Panc1 (cell line): ENCODE measurements at regions not wholly inside any gene's neighbourhood (a gene's known extent, or its start where the extent isn't known, plus 50 kb on each side); places are given as distances from the start of the nearest gene placed in this dataset.

ENCODE experiments used
- ATAC-seq: fragments of 200-7000 bp; cut with Tn5 transposase; 2 replicates; pipeline ENCODE4 v1.9.1; 2020; ENCODE audit warnings: mild to moderate bottlenecking, moderate library complexity
- BruUV-seq: library from RNA; stranded (reverse); fragments of 400-500 nt; replicated peaks from 2 replicates; lab custom pipeline; 2021; lab: Mats Ljungman, UMichigan
- CTCF ChIA-PET: fragments of 300-600 bp; sonication (Branson Sonifier 250); formaldehyde crosslinking; loops from one replicate; lab custom pipeline; 2022; ENCODE audit warnings: antibody characterized with exemption; lab: Charles Lee
- POLR2A ChIA-PET: fragments of 300-600 bp; sonication (Branson Sonifier 250); formaldehyde crosslinking; loops from one replicate; lab custom pipeline; 2022; ENCODE audit warnings: antibody characterized with exemption; lab: Charles Lee
- DNase-seq: peaks from one replicate; pipeline ENCODE4 v3.0.0-alpha.2; 2010; ENCODE audit warnings: low read depth, low spot score
- H3K27ac ChIP-seq: 2 replicates; pipeline ENCODE4 v1.5.1; 2011; ENCODE audit warnings: mild to moderate bottlenecking, low read length, inconsistent platforms
- H3K27me3 ChIP-seq: fragments of 200-500 bp; sonication (Bioruptor generic); 2 replicates; pipeline ENCODE4 v1.6.0; 2014; ENCODE audit warnings: low read length, inconsistent platforms; ENCODE audit not compliant: control insufficient read depth, insufficient read depth
- H3K36me3 ChIP-seq: fragments of 200-500 bp; sonication (Bioruptor generic); 2 replicates; pipeline ENCODE4 v1.5.1; 2014; ENCODE audit warnings: inconsistent platforms, mild to moderate bottlenecking, low read length, moderate library complexity; ENCODE audit not compliant: control insufficient read depth, insufficient read depth
- H3K4me1 ChIP-seq: 2 replicates; pipeline ENCODE4 v1.5.1; 2011; ENCODE audit warnings: inconsistent platforms, mild to moderate bottlenecking, low read length, moderate library complexity; ENCODE audit not compliant: control insufficient read depth, insufficient read depth
- H3K4me3 ChIP-seq, 2 experiments: 2 replicates each; pipeline ENCODE4 v1.5.1; 2011 to 2012; ENCODE audit warnings: low read depth in 2 of 2, low read length in 2 of 2, mild to moderate bottlenecking in 2 of 2, inconsistent platforms in 1 of 2, moderate library complexity in 1 of 2
- H3K9me3 ChIP-seq: fragments of 200-500 bp; sonication (Bioruptor generic); 2 replicates; pipeline ENCODE4 v1.5.1; 2014; ENCODE audit warnings: low read depth, mild to moderate bottlenecking, inconsistent platforms, low read length, moderate library complexity; ENCODE audit not compliant: control insufficient read depth, insufficient read depth
- POLR2AphosphoS5 ChIP-seq: IDR thresholded peaks from 2 replicates; pipeline ENCODE4 v1.6.1; 2012; ENCODE audit warnings: mild to moderate bottlenecking, low read depth, low read length, moderate library complexity
- REST ChIP-seq, 2 experiments: IDR thresholded peaks; 2 replicates each; pipeline ENCODE4 v1.6.1; 2011 to 2012; ENCODE audit warnings: low read depth in 2 of 2, control low read depth in 1 of 2, low read length in 1 of 2, mild to moderate bottlenecking in 1 of 2, moderate library complexity in 1 of 2; ENCODE audit not compliant: insufficient read depth in 1 of 2
- SIN3A ChIP-seq: IDR thresholded peaks from 2 replicates; pipeline ENCODE4 v1.6.1; 2012; ENCODE audit warnings: low read depth, mild to moderate bottlenecking, low read length, moderate library complexity, borderline replicate concordance; ENCODE audit not compliant: insufficient read depth
- TCF7L2 ChIP-seq: IDR thresholded peaks from 2 replicates; pipeline ENCODE4 v1.6.1; 2011; ENCODE audit warnings: mild to moderate bottlenecking, low read depth, low read length, inconsistent platforms
- in situ Hi-C: cut with HindIII; loops from 2 replicates; pipeline ENCODE4 v1.10.0; 2016; ENCODE audit warnings: low sequenced_read_pairs, low pct_unique_long_range_greater_than_20kb
- intact Hi-C: fragments of 100-400 bp; cut with micrococcal nuclease; formaldehyde crosslinking; loops from one replicate; pipeline ENCODE4 v1.10.0; 2022; ENCODE audit not compliant: unreplicated experiment
- TF ChIP-seq, protein P1 (sequence below): fragments of 450-650 bp; IDR thresholded peaks from 2 replicates; pipeline ENCODE4 v1.5.1; 2017; ENCODE audit warnings: mild to moderate bottlenecking

GRCh38 chr10:131670341-131670740, 230.5 kb upstream of the PPP2R2D start:
- ChIA-PET POLR2A (no interaction called here), CTCF (no interaction called here)
- in situ Hi-C loops (no loop called here), intact Hi-C loops (no loop called here)
- Histone ChIP-seq H3K9me3 (no peaks in the 10 kb centered on the region), H3K4me1 (no peaks in the 10 kb centered on the region), H3K27ac (no peak overlapping the region), H3K4me3 (no peak overlapping the region), H3K36me3 (no peaks in the 10 kb centered on the region), H3K27me3 (no peaks in the 10 kb centered on the region; the same call in 1 of the 2 replicates)
- TF ChIP-seq TCF7L2, result no peak
- no peak for TF ChIP-seq REST (IDR thresholded peaks at IDR 0.05; ENCODE audit: insufficient read depth in 1 of 2, low read depth in 2 of 2, low read length in 1 of 2)
- no peak for TF ChIP-seq POLR2AphosphoS5
- TF ChIP-seq SIN3A, result no peak
- TF ChIP-seq, protein P1, sequence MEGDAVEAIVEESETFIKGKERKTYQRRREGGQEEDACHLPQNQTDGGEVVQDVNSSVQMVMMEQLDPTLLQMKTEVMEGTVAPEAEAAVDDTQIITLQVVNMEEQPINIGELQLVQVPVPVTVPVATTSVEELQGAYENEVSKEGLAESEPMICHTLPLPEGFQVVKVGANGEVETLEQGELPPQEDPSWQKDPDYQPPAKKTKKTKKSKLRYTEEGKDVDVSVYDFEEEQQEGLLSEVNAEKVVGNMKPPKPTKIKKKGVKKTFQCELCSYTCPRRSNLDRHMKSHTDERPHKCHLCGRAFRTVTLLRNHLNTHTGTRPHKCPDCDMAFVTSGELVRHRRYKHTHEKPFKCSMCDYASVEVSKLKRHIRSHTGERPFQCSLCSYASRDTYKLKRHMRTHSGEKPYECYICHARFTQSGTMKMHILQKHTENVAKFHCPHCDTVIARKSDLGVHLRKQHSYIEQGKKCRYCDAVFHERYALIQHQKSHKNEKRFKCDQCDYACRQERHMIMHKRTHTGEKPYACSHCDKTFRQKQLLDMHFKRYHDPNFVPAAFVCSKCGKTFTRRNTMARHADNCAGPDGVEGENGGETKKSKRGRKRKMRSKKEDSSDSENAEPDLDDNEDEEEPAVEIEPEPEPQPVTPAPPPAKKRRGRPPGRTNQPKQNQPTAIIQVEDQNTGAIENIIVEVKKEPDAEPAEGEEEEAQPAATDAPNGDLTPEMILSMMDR, result no peak
- ATAC-seq (no peak), DNase-seq (no peak)
- no TSS peak for BruUV-seq

DNA sequence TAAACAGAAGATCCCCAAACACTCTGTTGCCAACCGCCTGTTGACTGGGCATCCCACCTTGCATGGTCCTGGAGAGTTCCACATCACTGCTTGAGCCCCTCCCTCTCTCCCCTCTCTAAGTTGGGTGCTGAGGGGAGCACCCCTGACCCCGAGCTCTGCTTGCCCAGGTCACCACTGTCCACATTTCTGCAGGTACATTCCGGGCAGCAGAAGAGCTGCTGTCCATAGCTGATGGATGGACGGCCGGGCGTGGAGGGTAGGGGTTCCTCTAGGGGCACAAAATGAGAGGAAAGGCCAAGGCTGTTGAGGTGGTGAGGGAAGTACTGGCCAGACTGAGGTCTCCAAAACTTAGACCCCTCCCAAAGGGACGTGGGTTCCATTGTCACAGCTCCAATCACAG, 227.4 kb upstream of the PPP2R2D start:
- no peaks in the 10 kb centered on the region for H3K4me1 ChIP-seq
- no TSS peak for BruUV-seq
- ChIA-PET POLR2A (no interaction called here), CTCF (no interaction called here)
- ATAC-seq, result no peak
- DNase-seq, result no peak
- TF ChIP-seq TCF7L2, result no peak
- no peak for TF ChIP-seq POLR2AphosphoS5
- TF ChIP-seq, protein P1, result no peak
- TF ChIP-seq SIN3A, result no peak
- no peak for TF ChIP-seq REST (IDR thresholded peaks at IDR 0.05; ENCODE audit: insufficient read depth in 1 of 2, low read depth in 2 of 2, low read length in 1 of 2)
- in situ Hi-C loops (no loop called here), intact Hi-C loops (no loop called here)
- H3K27me3 ChIP-seq, result no peaks in the 10 kb centered on the region
- no peak overlapping the region for H3K4me3 ChIP-seq
- no peaks in the 10 kb centered on the region for H3K9me3 ChIP-seq
- no peaks in the 10 kb centered on the region for H3K36me3 ChIP-seq
- no peak overlapping the region for H3K27ac ChIP-seq
